GM12891 (cell line): ENCODE measurements at regions not wholly inside any gene's neighbourhood (a gene's known extent, or its start where the extent isn't known, plus 50 kb on each side); places are given as distances from the start of the nearest gene placed in this dataset.

Experiments
- PAX5 ChIP-seq: IDR thresholded peaks from 2 replicates; pipeline ENCODE4 v1.6.1; 2011; ENCODE audit warnings: low read length, moderate library complexity, mild to moderate bottlenecking; ENCODE audit not compliant: insufficient read depth, severe bottlenecking
- POLR2A ChIP-seq: IDR thresholded peaks from 2 replicates; pipeline ENCODE4 v1.6.1; 2011; ENCODE audit warnings: low read depth, low read length, control low read depth
- POLR2AphosphoS5 ChIP-seq: IDR thresholded peaks from 2 replicates; pipeline ENCODE4 v1.6.1; 2011; ENCODE audit warnings: low read depth, low read length, control low read depth
- SPI1 ChIP-seq: IDR thresholded peaks from 2 replicates; pipeline ENCODE4 v1.6.1; 2011; ENCODE audit warnings: low read depth, low read length, control low read depth
- TAF1 ChIP-seq: IDR thresholded peaks from 2 replicates; pipeline ENCODE4 v1.6.1; 2011; ENCODE audit warnings: low read depth, low read length, control low read depth

GRCh38 chr2:164438490-164439205 is 182.6 kb downstream of the GRB14 start:
- TF ChIP-seq POLR2AphosphoS5 (no peak), POLR2A (no peak), TAF1 (no peak), PAX5 (no peak), SPI1 (no peak)
